ENCODE measurements at regions not wholly inside any gene's neighbourhood (a gene's known extent, or its start where the extent isn't known, plus 50 kb on each side); places are given as distances from the start of the nearest gene placed in this dataset.

GRCh38 chr21:38899277-38899947 lies 93.7 kb downstream of the ETS2 start:
- H3K4me1 Mint-ChIP-seq (ENCODE audit: unreplicated experiment) = no peaks in the 10 kb centered on the region
- no peak overlapping the region for H3K4me3 Mint-ChIP-seq (ENCODE audit: unreplicated experiment)
- TF ChIP-seq, protein P1, sequence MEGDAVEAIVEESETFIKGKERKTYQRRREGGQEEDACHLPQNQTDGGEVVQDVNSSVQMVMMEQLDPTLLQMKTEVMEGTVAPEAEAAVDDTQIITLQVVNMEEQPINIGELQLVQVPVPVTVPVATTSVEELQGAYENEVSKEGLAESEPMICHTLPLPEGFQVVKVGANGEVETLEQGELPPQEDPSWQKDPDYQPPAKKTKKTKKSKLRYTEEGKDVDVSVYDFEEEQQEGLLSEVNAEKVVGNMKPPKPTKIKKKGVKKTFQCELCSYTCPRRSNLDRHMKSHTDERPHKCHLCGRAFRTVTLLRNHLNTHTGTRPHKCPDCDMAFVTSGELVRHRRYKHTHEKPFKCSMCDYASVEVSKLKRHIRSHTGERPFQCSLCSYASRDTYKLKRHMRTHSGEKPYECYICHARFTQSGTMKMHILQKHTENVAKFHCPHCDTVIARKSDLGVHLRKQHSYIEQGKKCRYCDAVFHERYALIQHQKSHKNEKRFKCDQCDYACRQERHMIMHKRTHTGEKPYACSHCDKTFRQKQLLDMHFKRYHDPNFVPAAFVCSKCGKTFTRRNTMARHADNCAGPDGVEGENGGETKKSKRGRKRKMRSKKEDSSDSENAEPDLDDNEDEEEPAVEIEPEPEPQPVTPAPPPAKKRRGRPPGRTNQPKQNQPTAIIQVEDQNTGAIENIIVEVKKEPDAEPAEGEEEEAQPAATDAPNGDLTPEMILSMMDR (IDR thresholded peaks at IDR 0.05) = no peak
- no peak for DNase-seq (ENCODE audit: extremely low spot score, unreplicated experiment)
- peaks cover 10% of the 10 kb centered on the region for H3K9me3 Mint-ChIP-seq (ENCODE audit: unreplicated experiment)
- H3K27ac Mint-ChIP-seq (ENCODE audit: unreplicated experiment) = no peak overlapping the region
- H3K36me3 Mint-ChIP-seq (ENCODE audit: unreplicated experiment) = peaks cover 2% of the 10 kb centered on the region
- H3K27me3 Mint-ChIP-seq (ENCODE audit: unreplicated experiment) = peaks cover 8% of the 10 kb centered on the region

DNA sequence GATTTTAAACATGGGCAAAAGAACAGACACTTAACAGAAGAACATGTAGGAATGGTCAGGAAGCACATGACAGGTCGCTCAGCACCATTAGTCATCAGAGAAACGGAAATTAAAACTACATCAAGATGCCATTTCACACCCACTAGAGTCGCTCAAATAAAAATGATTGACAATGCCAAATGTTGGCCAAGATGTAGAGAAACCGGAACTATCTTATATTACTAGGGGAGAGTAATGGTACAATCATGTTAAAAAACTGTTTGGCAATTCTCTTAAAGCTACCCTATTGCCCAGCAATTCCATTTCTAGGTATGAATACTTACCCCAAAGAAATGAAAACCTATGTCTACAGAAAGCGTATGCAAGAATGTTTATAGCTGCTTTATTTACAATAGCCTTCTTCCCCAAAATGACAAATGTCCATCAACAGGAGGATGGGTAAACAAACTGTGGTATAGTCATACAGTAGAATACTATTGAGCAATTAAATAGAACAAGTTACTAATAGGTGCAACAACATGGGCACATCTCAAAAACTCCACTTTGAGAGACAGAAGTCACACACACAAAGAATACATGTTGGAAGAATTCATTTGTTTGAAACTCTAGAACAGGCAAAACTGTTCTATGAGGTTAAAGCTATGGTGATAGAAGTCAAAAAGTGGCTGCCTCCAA lies 92.8 kb downstream of the ETS2 start:
- TF ChIP-seq, protein P1 (IDR thresholded peaks at IDR 0.05) = no peak
- peaks cover 2% of the 10 kb centered on the region for H3K36me3 Mint-ChIP-seq (ENCODE audit: unreplicated experiment)
- peaks cover 8% of the 10 kb centered on the region for H3K27me3 Mint-ChIP-seq (ENCODE audit: unreplicated experiment)
- DNase-seq (ENCODE audit: extremely low spot score, unreplicated experiment) = no peak
- H3K4me3 Mint-ChIP-seq (ENCODE audit: unreplicated experiment) = no peak overlapping the region
- no peak overlapping the region for H3K27ac Mint-ChIP-seq (ENCODE audit: unreplicated experiment)
- H3K9me3 Mint-ChIP-seq (ENCODE audit: unreplicated experiment) = peaks cover 10% of the 10 kb centered on the region
- no peaks in the 10 kb centered on the region for H3K4me1 Mint-ChIP-seq (ENCODE audit: unreplicated experiment)

GRCh38 chr21:38897532-38898421 lies 92.0 kb downstream of the ETS2 start:
- no peak overlapping the region for H3K4me3 Mint-ChIP-seq (ENCODE audit: unreplicated experiment)
- no peak overlapping the region for H3K27ac Mint-ChIP-seq (ENCODE audit: unreplicated experiment)
- H3K36me3 Mint-ChIP-seq (ENCODE audit: unreplicated experiment) = peaks cover 2% of the 10 kb centered on the region
- TF ChIP-seq, protein P1 (IDR thresholded peaks at IDR 0.05) = no peak
- H3K4me1 Mint-ChIP-seq (ENCODE audit: unreplicated experiment) = no peaks in the 10 kb centered on the region
- H3K9me3 Mint-ChIP-seq (ENCODE audit: unreplicated experiment) = peaks cover 6% of the 10 kb centered on the region
- DNase-seq (ENCODE audit: extremely low spot score, unreplicated experiment) = no peak
- H3K27me3 Mint-ChIP-seq (ENCODE audit: unreplicated experiment) = peaks cover 8% of the 10 kb centered on the region

DNA sequence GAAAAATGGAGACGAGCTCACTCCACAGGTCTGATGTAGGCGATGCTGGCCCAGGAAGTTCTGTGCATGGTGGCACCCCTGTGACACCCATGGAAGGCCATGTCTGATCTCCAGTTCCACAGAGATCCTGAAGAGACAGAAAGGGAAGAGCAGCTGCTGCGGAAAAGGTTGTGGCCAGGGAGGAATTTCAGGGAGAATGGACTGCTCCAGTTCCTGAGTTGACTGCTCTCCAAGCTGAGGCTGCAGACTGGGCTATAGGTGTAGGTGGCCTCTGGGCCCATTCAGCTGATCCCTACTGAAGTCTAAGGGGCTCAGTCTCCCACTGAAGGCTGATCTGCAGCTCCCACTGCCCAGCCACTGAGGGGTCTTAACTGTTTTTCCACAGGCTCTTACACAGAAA lies 89.2 kb downstream of the ETS2 start:
- Mint-ChIP-seq H3K36me3 (ENCODE audit: unreplicated experiment) (no peaks in the 10 kb centered on the region), H3K27me3 (ENCODE audit: unreplicated experiment) (peaks cover 8% of the 10 kb centered on the region), H3K4me3 (ENCODE audit: unreplicated experiment) (no peak overlapping the region), H3K9me3 (ENCODE audit: unreplicated experiment) (no peaks in the 10 kb centered on the region), H3K4me1 (ENCODE audit: unreplicated experiment) (peaks cover 1% of the 10 kb centered on the region), H3K27ac (ENCODE audit: unreplicated experiment) (no peak overlapping the region)
- TF ChIP-seq, protein P1 (IDR thresholded peaks at IDR 0.05) = no peak
- DNase-seq (ENCODE audit: extremely low spot score, unreplicated experiment) = no peak

Measured in osteocyte (in vitro differentiated cells).